ENCODE measurements at regions not wholly inside any gene's neighbourhood (a gene's known extent, or its start where the extent isn't known, plus 50 kb on each side); places are given as distances from the start of the nearest gene placed in this dataset.
"Not testable (repeated sequence)": the region's sequence is repeated elsewhere in the genome, so short reads cannot be mapped to it uniquely, and the experiment has no call there.

GRCh38 chr1:228611707-228612106 lies 123.6 kb upstream of the RHOU start:
- H3K4me3 ChIP-seq; H3K9me3 ChIP-seq; intact Hi-C loops (cut with DNase I); H3K27me3 ChIP-seq; H3K36me3 ChIP-seq; H3K27ac ChIP-seq; H3K4me1 ChIP-seq (ENCODE audit: insufficient read depth): not testable (repeated sequence)
- DNase-seq = peak in 1 of 5 donors; percentile 24
- WGBS, 3 donors = no CpG with 5 or more reads among the region's 41 CpGs

GRCh38 chr1:228622002-228622716 lies 113.1 kb upstream of the RHOU start:
- H3K27me3 ChIP-seq; H3K9me3 ChIP-seq; H3K36me3 ChIP-seq; H3K27ac ChIP-seq; H3K4me1 ChIP-seq (ENCODE audit: insufficient read depth); intact Hi-C loops (cut with DNase I); H3K4me3 ChIP-seq: not testable (repeated sequence)
- 59 to 74% methylated on average over 20 to 23 of the region's 52 CpGs; no CpG with 5 or more reads in 1 of the 3 donors for WGBS, 3 donors
- DNase-seq = peak in 4 of 5 donors; percentile 40 to 69 (median 64)

- H3K27me3 ChIP-seq; intact Hi-C loops (cut with DNase I): not testable (repeated sequence)
- 70% methylated on average over 23 of the region's 30 CpGs; no CpG with 5 or more reads in 2 of the 3 donors for WGBS, 3 donors
Observed at GRCh38 chr1:228626481-228626880, 108.8 kb upstream of the RHOU start.

GRCh38 chr1:228632858-228633257 lies 102.4 kb upstream of the RHOU start:
- H3K27ac ChIP-seq = peak overlapping the region in 1 of 2 donors; percentile 69
- H3K27me3 ChIP-seq; H3K4me1 ChIP-seq (ENCODE audit: insufficient read depth); H3K36me3 ChIP-seq; H3K9me3 ChIP-seq; H3K4me3 ChIP-seq; intact Hi-C loops (cut with DNase I): not testable (repeated sequence)
- no CpG with 5 or more reads among the region's 42 CpGs for WGBS, 3 donors
- DNase-seq = peak in 4 of 5 donors; percentile 33 to 66 (median 55)

More at GRCh38 chr1:228626481-228626880, 108.8 kb upstream of the RHOU start:
- not testable (repeated sequence) for H3K27ac ChIP-seq; H3K4me1 ChIP-seq (ENCODE audit: insufficient read depth); H3K36me3 ChIP-seq; H3K4me3 ChIP-seq; DNase-seq; H3K9me3 ChIP-seq

- 7 to 49% (median 46%) methylated on average over 16 to 36 of the region's 40 CpGs for WGBS, 3 donors
- peak overlapping the region; percentile 25 for H3K4me3 ChIP-seq
Observed at GRCh38 chr1:228635304-228635703, 100.0 kb upstream of the RHOU start.

GRCh38 chr1:228637529-228637928 lies 97.8 kb upstream of the RHOU start:
- H3K4me3 ChIP-seq = peak overlapping the region; percentile 35
- intact Hi-C loops (cut with DNase I); H3K27me3 ChIP-seq; H3K9me3 ChIP-seq; H3K27ac ChIP-seq; H3K4me1 ChIP-seq (ENCODE audit: insufficient read depth); H3K36me3 ChIP-seq: not testable (repeated sequence)
- WGBS, 3 donors = 27% methylated on average over 16 of the region's 39 CpGs; no CpG with 5 or more reads in 2 of the 3 donors
- peak in 3 of 5 donors; percentile 60 to 73 (median 66) for DNase-seq

More at GRCh38 chr1:228635304-228635703, 100.0 kb upstream of the RHOU start:
- H3K4me1 ChIP-seq (ENCODE audit: insufficient read depth); H3K9me3 ChIP-seq; H3K36me3 ChIP-seq; H3K27me3 ChIP-seq; intact Hi-C loops (cut with DNase I): not testable (repeated sequence)
- peak; percentile 74 to 91 (median 86) for DNase-seq
- H3K27ac ChIP-seq = peak overlapping the region; percentile 69 to 73

- H3K4me3 ChIP-seq = peak overlapping the region; percentile 42
- WGBS, 3 donors = 0 to 1% (median 1%) methylated on average over 44 to 49 of the region's 49 CpGs
- no peak for TF ChIP-seq EP300 (IDR thresholded peaks at IDR 0.05)
- TF ChIP-seq CTCF (IDR thresholded peaks at IDR 0.05) = no peak
- TF ChIP-seq POLR2A (IDR thresholded peaks at IDR 0.05) = no peak
- H3K9me3 ChIP-seq = no peaks in the 10 kb centered on the region
- peak overlapping the region; percentile 56 to 81 for H3K27ac ChIP-seq
- DNase-seq = peak; percentile 64 to 69 (median 65)
- no peaks in the 10 kb centered on the region for H3K27me3 ChIP-seq
- H3K4me1 ChIP-seq (ENCODE audit: insufficient read depth) = peaks cover 5% of the 10 kb centered on the region
- intact Hi-C loops (cut with DNase I) = no loop called here
- no peaks in the 10 kb centered on the region for H3K36me3 ChIP-seq
Observed at GRCh38 chr1:228646717-228647522, 88.4 kb upstream of the RHOU start.

Data from ovary (tissue), 7 donors.